ENCODE measurements at regions not wholly inside any gene's neighbourhood (a gene's known extent, or its start where the extent isn't known, plus 50 kb on each side); places are given as distances from the start of the nearest gene placed in this dataset.

DNA sequence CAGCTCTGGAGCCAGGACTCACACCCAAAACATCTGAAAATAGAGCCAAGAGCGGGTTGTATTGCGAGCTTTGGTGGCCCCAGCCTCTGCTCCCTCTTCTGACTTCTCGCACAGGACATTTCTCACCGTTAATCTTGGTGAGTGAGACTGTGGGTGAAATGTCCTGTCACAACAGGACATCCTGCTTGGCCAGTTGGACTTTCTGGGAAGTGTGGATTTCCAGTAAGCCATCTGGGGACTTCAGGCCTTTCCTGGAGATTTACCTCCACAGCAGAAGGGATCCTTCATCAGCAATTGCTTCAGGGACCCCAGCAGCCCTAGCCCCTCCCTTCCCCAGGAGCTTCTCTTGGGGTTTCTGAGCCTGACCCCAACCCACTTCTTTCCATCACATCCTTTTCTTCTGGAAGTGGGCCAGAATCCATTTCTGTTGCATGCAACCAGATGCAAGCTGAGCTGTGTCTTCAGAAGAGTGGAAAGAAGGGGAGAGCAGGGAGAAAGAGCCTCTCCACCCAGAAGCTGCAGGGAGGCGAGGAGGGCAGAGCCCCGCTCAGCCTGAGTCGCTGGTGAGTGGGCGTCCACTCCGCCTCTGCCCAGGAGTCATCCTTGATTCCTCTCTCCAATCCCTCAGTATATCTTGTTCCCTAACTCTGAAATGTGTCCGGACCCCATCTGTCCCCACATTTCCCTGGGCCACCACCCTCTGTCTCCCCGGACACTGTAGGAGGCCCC lies 50.3 kb upstream of the GADD45G start:
- no peak for DNase-seq (ENCODE audit: low spot score)

DNA sequence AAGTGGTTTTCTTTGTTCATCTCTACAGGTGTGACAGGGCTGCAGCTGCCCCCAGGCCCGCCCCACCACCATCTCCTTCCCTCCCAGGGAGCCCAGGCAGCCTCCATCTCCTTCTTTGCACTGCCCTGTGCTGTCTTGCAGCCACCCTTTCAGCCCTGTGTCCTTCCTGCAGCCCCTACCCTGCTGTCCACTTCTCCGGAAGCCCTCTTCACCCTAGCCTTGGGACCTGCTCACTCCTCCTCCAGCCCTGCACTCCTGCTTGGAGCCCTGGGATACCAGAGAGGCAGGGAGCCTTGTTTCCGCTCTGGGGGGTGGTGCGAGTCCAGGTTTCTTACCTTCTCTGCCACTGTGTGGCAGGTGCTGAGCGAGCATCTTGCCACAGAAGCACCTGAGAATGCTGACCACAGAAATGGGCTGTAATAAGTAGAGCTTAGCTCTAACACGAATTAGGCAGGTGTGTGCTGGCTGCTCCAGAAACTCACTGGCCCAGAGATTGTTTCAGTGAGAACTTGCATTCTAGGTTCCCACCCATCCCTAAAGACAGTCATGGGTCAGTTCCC lies 51.3 kb upstream of the GADD45G start:
- no peak for DNase-seq (ENCODE audit: low spot score)

DNA sequence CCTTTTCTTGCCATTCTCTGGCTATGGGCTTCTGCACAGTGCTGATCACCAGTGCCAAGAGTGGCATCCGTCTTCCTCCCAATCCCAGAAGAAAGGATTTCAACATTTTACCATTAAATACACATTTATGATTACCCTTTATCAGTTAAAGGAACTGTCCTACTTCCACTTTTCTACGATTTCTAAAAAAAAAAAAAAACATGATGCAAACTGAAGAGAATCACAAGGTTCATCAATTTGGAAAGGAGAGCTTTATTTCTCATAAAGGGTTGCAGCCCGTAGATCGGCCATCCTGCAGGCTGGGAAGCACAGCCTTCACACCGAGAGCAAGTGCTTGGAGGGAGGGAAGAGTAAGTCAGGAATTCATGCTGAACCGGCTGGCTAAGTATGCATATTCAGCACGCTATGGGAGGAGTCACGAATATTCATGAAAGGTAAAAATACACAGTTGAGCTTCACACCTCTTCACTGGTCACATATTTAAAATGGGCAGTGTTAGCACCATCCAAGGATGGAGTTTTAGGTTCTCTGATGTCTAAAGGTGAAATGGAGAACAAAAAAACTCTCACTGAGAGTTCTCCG lies 52.5 kb upstream of the SEMA4D start:
- no peak for DNase-seq (ENCODE audit: low spot score)

DNA sequence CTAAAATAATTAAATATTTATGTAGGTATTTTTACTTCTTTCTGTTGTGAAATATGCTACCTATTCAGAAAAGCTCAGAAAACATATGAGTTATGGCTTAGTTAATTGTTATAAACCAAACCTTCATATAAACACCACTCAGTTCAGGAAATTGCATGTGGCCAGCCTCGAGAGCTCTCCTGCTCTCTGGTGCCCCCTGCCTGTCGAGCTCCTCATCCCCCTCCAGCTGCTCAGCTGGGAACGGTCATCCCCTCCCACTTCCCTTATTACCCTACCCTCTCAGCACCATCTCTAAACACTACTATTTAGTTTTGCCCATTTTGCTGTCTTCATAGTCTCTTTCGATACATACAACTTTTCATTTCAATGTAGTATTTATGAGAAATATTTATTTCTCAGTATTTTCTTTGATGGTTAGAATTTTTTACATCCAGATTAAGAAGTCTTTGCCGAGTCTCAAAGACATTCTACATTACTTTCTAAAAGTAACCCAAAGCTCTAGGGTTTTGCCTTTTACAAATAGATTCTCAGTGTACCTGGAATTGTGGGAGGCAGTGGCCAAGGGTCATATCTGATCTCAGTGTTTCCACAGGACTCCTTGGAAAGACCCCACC lies 51.2 kb upstream of the SEMA4D start:
- DNase-seq (ENCODE audit: low spot score), result peak; percentile 85

DNA sequence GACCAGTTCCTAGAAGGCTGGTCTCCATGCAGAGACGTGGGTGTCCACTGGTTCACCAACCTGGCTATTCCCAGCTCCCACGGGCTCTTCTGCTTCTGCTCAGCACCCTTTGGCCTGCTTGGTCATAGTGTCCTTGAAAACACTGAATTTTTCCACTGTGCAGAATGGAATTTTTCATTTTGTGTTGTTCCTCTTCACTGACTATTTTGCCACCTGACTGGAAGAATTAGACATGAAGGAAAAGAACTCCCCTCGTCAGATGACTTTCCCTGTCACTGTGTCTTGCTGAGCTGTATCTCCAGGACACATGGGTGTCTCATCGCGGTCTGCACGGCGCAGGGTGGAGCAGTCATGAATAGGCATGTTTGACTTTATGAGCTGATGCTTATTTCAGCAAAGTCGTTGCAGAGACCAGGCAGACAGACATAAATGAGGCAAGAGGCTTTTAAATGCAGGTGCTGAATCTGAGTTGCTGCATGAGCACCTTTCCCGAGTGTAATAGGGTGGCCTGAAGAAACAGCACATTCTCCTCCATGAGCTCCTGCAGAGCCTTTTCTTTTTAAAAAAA lies 50.2 kb upstream of the SEMA4D start:
- DNase-seq (ENCODE audit: low spot score), result no peak
